Spleen (tissue), 11 donors: ENCODE measurements at regions not wholly inside any gene's neighbourhood (a gene's known extent, or its start where the extent isn't known, plus 50 kb on each side); places are given as distances from the start of the nearest gene placed in this dataset.

Experiments
- DNase-seq: peaks from one replicate; pipeline ENCODE4 v3.0.0-alpha.2; 2020
- H3K27ac ChIP-seq, 8 donors: fragments of 200-600 bp; sonication (generic) in 7 of 8; 1 replicate in 4 of 8; 2 replicates in 4 of 8; pipeline versions ENCODE4 v1.5.0 to v1.8.0; 2016 to 2021; ENCODE audit warnings: inconsistent platforms in 4 of 8, mild to moderate bottlenecking in 4 of 8, moderate library complexity in 1 of 8
- H3K27me3 ChIP-seq, 7 donors: fragments of 200-600 bp; sonication (generic) in 6 of 7; replicated peaks in 1 of 7; 1 replicate in 4 of 7; 2 replicates in 3 of 7; pipeline versions ENCODE4 v1.5.0 to v1.8.0; 2016 to 2021; ENCODE audit warnings: inconsistent platforms in 3 of 7, mild to moderate bottlenecking in 1 of 7
- H3K36me3 ChIP-seq, 6 donors: fragments of 200-600 bp; sonication (generic) in 5 of 6; 1 replicate in 4 of 6; 2 replicates in 2 of 6; pipeline versions ENCODE4 v1.5.0 to v1.8.0; 2016 to 2021; ENCODE audit warnings: inconsistent platforms in 2 of 6
- H3K4me1 ChIP-seq, 6 donors: fragments of 200-600 bp; sonication (generic) in 5 of 6; 1 replicate in 3 of 6; 2 replicates in 3 of 6; pipeline versions ENCODE4 v1.5.0 to v1.8.0; 2016 to 2021; ENCODE audit warnings: inconsistent platforms in 3 of 6
- H3K4me3 ChIP-seq, 8 donors: fragments of 200-600 bp; sonication (generic) in 7 of 8; 1 replicate in 4 of 8; 2 replicates in 4 of 8; pipeline versions ENCODE4 v1.5.0 to v1.8.0; 2016 to 2021; ENCODE audit warnings: inconsistent platforms in 4 of 8, mild to moderate bottlenecking in 4 of 8, moderate library complexity in 2 of 8
- H3K9me3 ChIP-seq, 8 donors: fragments of 200-600 bp; sonication (generic) in 7 of 8; 1 replicate in 4 of 8; 2 replicates in 4 of 8; pipeline versions ENCODE4 v1.5.0 to v1.8.0; 2016 to 2021; ENCODE audit warnings: inconsistent platforms in 4 of 8
- POLR2A ChIP-seq, 3 donors: fragments of 450-650 bp; IDR thresholded peaks; one replicate each; pipeline ENCODE4 v1.5.1; 2017; ENCODE audit warnings: antibody characterized with exemption in 3 of 3, mild to moderate bottlenecking in 1 of 3
- POLR2AphosphoS5 ChIP-seq, 3 donors: sonication (generic); formaldehyde crosslinking; IDR thresholded peaks; one replicate each; pipeline ENCODE4 v1.5.1; 2017; ENCODE audit warnings: antibody characterized with exemption in 3 of 3
- WGBS, 5 donors: extraction: QIAGEN DNeasy Blood & Tissue Kit in 3 of 5; methylation state at CpG; one replicate each; pipeline versions ENCODE4 v1.1.5 to v1.1.7; 2013 to 2018; 5-methylcytosine and 5-hydroxymethylcytosine counted together
- intact Hi-C: fragments of 100-400 bp; cut with DNase I; formaldehyde crosslinking; loops from one replicate; pipeline ENCODE4 v1.15.0; 2023; ENCODE audit warnings: low total_unique reads
- TF ChIP-seq, protein P1 (sequence below), 11 experiments: fragments of 200-600 bp in 7 of 11; fragments of 450-650 bp in 4 of 11; sonication (generic) in 4 of 11; IDR thresholded peaks in 8 of 11; conservative IDR thresholded peaks in 3 of 11; 1 replicate in 7 of 11; 2 replicates in 4 of 11; pipeline versions ENCODE4 v1.4.0 to v1.8.0; 2016 to 2021; ENCODE audit warnings: antibody characterized with exemption in 11 of 11, inconsistent platforms in 4 of 11, mild to moderate bottlenecking in 1 of 11
- donor health status: healthy with polysubstance abuse.
- donor health status: DM: no; HTN: no; CAD: no; lungs with moderate emphysema.
- donor health status: DM: no; HTN: no; CAD: no.
- donor health status: Bipolar disorder and iron deficiency.
- donor health status: healthy.
- donor health status: DM: no; HTN: no; CAD: no.
- donor health status: DM: yes; HTN: yes; CAD: no.

GRCh38 chr1:90591355-90591969, 125.6 kb downstream of the BARHL2 start:
- no peak for DNase-seq
- intact Hi-C loops = no loop called here
- H3K4me1 ChIP-seq = no peaks in the 10 kb centered on the region
- peaks cover 0 to 55% (median 29%) of the 10 kb centered on the region in 8 donors for H3K9me3 ChIP-seq
- no peaks in the 10 kb centered on the region for H3K36me3 ChIP-seq
- 60 to 65% (median 62%) methylated on average over 7 to 8 of the region's 8 CpGs for WGBS, 5 donors
- H3K4me3 ChIP-seq = no peak overlapping the region
- H3K27ac ChIP-seq = no peak overlapping the region
- TF ChIP-seq POLR2A (IDR thresholded peaks at IDR 0.05) (no peak), POLR2AphosphoS5 (IDR thresholded peaks at IDR 0.05) (no peak)
- TF ChIP-seq, protein P1, sequence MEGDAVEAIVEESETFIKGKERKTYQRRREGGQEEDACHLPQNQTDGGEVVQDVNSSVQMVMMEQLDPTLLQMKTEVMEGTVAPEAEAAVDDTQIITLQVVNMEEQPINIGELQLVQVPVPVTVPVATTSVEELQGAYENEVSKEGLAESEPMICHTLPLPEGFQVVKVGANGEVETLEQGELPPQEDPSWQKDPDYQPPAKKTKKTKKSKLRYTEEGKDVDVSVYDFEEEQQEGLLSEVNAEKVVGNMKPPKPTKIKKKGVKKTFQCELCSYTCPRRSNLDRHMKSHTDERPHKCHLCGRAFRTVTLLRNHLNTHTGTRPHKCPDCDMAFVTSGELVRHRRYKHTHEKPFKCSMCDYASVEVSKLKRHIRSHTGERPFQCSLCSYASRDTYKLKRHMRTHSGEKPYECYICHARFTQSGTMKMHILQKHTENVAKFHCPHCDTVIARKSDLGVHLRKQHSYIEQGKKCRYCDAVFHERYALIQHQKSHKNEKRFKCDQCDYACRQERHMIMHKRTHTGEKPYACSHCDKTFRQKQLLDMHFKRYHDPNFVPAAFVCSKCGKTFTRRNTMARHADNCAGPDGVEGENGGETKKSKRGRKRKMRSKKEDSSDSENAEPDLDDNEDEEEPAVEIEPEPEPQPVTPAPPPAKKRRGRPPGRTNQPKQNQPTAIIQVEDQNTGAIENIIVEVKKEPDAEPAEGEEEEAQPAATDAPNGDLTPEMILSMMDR (IDR thresholded peaks at IDR 0.05 in 8 of 11, conservative IDR thresholded peaks at IDR 0.05 in 3 of 11) = no peak
- H3K27me3 ChIP-seq = peaks cover 0 to 7% (median 0%) of the 10 kb centered on the region in 7 donors

- intact Hi-C loops = no loop called here
- Histone ChIP-seq H3K36me3 (no peaks in the 10 kb centered on the region), H3K9me3 (no peaks in the 10 kb centered on the region), H3K27me3 (peaks cover 0 to 25% (median 0%) of the 10 kb centered on the region in 7 donors), H3K27ac (no peak overlapping the region), H3K4me1 (no peaks in the 10 kb centered on the region), H3K4me3 (no peak overlapping the region)
- 39 to 75% (median 69%) methylated on average over 3 of the region's 3 CpGs for WGBS, 5 donors
- no peak for TF ChIP-seq POLR2AphosphoS5 (IDR thresholded peaks at IDR 0.05)
- TF ChIP-seq, protein P1 (IDR thresholded peaks at IDR 0.05 in 8 of 11, conservative IDR thresholded peaks at IDR 0.05 in 3 of 11) = no peak
- TF ChIP-seq POLR2A (IDR thresholded peaks at IDR 0.05) = no peak
- no peak for DNase-seq
Observed at GRCh38 chr1:90580176-90580575, 136.9 kb downstream of the BARHL2 start.

DNA sequence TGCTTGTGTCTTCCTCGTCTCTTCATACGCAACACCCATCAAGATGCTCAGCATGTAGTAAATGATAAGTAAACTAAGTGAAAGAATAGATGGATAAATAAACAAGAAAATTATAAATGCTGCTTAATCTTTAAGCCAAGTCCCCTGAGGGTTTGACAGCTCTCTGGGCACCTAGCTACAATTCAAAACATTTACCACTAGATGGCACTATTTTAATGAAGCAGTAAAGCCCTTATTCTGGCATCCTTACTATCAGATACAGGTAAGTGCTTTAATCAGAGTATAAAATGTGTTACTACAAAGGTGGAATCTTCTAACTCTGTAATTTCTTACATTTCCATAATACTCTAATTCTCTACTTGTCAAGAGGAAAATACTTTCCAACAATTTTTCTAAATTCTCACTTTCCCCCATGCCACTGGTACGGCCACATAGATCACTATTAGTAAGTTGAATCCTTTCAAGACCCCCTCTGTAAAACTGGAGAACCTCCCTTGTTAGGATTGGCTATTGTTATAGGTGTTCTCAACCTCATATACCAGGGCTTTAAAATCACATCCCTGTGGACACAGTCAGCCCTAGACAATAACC, 137.8 kb downstream of the BARHL2 start:
- Histone ChIP-seq H3K4me1 (no peaks in the 10 kb centered on the region), H3K27me3 (peaks cover 0 to 26% (median 0%) of the 10 kb centered on the region in 7 donors), H3K27ac (no peak overlapping the region), H3K36me3 (no peaks in the 10 kb centered on the region), H3K9me3 (no peaks in the 10 kb centered on the region), H3K4me3 (no peak overlapping the region)
- 45 to 55% (median 47%) methylated on average over 3 of the region's 3 CpGs for WGBS, 5 donors
- intact Hi-C loops = loop anchor here (5.0 kb wide), 1 partner anchor 588 kb away; no protein-coding TSS in a partner anchor
- TF ChIP-seq POLR2A (IDR thresholded peaks at IDR 0.05) = no peak
- TF ChIP-seq, protein P1 (IDR thresholded peaks at IDR 0.05 in 8 of 11, conservative IDR thresholded peaks at IDR 0.05 in 3 of 11) = peak; percentile 15 to 77 (median 59)
- DNase-seq = no peak

DNA sequence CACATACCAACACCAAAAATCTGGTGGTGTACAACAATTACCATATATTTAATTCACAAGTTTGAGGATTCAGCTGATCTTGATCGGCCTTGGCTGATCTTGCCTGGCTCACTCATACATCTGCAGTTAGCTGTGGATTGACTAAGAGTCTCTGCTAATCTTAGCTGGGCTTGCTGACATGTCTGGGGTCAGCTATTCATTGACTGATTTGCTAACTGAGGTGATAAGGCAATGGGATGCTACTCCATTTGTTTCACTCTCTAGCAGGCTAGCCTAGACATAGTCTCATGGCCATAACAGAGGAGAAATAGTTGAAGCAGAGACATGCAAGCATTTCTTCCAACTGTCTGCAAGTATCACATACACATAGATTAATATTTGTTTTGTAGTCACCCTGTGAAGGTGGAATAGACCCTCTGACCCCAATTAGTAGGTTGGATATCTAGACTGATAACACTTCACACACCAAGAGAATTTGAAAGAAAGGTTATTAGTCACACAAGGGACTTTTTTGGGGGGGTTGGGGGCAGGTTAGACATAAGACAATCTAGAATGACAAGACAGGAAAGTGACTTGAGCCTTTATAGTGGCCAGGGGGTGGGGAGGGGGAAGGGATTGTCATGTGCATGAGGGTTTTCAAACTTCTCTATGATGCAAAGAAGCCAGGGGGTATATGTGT, 142.3 kb downstream of the BARHL2 start:
- Histone ChIP-seq H3K36me3 (no peaks in the 10 kb centered on the region), H3K4me1 (no peaks in the 10 kb centered on the region), H3K27me3 (peaks cover 0 to 25% (median 0%) of the 10 kb centered on the region in 7 donors), H3K9me3 (no peaks in the 10 kb centered on the region), H3K27ac (no peak overlapping the region), H3K4me3 (no peak overlapping the region)
- 71 to 94% (median 79%) methylated on average over 1 of the region's 1 CpG for WGBS, 5 donors
- intact Hi-C loops = loop anchor here (5.0 kb wide), 1 partner anchor 592 kb away; no protein-coding TSS in a partner anchor
- DNase-seq = no peak
- TF ChIP-seq, protein P1 (IDR thresholded peaks at IDR 0.05 in 8 of 11, conservative IDR thresholded peaks at IDR 0.05 in 3 of 11) = no peak
- no peak for TF ChIP-seq POLR2AphosphoS5 (IDR thresholded peaks at IDR 0.05)
- TF ChIP-seq POLR2A (IDR thresholded peaks at IDR 0.05) = no peak
